Islet precursor cell (in vitro differentiated cells): ENCODE measurements at regions not wholly inside any gene's neighbourhood (a gene's known extent, or its start where the extent isn't known, plus 50 kb on each side); places are given as distances from the start of the nearest gene placed in this dataset.
"Not testable (repeated sequence)": the region's sequence is repeated elsewhere in the genome, so short reads cannot be mapped to it uniquely, and the experiment has no call there.

Experiments
- DNase-seq: peaks from one replicate; pipeline ENCODE4 v3.0.0-alpha.2; 2018

- DNase-seq: no peak
Measured at GRCh38 chr16:9597967-9598730, 506.7 kb downstream of the HAPSTR1 start.

GRCh38 chr16:9598731-9599083, 507.3 kb downstream of the HAPSTR1 start:
- no peak for DNase-seq

DNA sequence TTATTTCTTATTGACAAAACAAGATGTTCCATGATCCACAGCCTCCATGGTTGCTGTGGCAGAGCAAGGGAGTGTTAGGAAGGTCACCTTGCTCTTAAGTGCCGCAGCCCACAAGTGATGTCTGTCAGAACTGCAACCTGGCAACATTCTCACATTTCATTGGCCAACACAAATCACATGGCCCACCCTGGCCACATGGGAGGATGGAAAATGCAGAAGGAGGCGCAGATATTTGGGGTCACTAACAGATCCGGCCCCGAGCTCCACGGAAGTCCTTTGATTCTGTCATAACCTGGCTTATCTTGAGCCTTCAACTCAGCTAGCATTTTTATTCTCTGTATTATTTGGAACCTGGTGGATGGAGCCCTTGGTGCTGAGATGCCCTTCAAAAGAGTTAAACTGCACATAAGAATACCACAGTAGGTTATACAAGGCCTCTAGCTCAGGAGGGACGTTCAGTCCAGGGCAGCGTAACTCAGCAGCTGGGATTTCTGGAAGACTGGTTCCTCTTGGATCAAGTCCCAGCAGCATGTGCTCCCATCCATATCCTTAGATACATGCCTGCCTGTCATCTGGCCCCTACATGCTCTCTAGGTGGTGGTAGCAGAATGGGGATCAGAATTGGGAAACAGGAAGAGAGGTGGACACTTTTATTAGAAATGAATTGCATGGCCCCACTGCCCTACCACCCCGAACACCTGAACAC, 508.1 kb downstream of the HAPSTR1 start:
- DNase-seq: no peak

GRCh38 chr16:9602189-9602588, 510.7 kb downstream of the HAPSTR1 start:
- DNase-seq: peak; percentile 66

DNA sequence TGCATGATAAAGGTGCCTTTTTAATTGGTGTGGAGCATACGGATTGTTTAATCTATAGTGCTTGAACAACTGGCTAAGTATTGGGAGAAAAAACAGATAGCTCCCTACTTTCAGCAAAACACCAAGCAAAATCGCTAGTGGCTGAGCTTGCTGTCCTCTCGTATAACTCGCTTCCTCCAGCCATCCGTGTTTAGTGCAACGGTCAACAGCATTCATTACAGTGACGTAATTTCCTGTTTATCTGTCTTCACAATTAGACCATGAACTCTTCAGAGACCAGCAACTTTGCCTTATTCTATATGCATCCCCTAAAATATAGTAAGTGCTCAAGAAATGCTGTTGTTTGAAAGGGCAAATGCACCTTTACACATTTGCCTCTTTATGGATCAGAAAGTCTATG, 511.9 kb downstream of the HAPSTR1 start:
- DNase-seq: no peak

DNA sequence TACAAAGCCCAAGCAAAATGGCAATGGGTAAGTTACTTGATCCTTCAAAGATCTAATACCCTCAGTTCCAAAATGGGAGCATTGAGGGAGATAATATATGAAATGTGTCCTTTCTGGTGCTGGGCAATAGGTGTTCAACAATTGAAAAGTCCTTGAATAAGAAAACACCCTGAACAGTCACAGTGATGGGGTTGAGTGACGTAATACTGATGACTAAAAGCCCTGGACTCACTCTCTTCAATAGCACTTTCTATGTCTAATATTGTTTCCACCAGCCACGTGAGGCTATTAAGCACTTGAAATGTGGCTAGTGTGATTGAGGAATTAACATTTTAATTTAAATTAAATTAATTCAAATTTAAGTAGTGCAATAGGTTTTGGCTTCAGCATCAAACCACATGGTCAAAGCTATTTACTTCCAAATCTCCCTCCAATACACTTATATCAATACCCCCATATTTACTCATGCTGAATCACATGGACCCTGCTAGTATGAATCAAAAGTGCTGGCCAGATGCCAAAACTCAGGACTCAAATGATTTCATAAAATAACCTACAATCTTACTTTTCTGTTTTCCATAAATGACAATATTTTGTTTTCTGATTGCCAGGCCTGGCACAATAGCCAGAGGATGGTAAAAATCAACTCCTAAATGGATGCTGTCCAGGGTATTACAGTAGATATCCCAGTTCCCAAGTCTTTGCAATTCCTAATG, 516.2 kb downstream of the HAPSTR1 start:
- DNase-seq: no peak

DNA sequence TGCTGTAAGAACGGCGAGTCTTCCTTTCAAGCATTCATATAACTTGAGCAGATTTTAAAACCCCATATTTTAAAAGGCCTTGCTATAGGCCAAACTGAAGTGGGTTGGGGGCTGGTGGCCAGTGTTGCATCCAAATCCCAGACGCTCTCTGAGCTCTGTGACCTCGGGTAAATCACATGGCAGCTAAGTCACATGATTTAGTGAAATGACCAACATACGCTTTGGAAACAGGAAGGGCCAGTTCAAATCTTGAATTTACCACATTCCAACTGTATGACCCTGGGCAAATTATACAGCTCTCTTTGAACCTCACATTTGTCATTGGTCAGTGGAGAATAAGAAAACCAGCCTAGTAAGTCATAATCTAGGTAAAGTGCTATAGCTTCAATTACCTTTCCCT, 519.3 kb downstream of the HAPSTR1 start:
- no peak for DNase-seq

DNA sequence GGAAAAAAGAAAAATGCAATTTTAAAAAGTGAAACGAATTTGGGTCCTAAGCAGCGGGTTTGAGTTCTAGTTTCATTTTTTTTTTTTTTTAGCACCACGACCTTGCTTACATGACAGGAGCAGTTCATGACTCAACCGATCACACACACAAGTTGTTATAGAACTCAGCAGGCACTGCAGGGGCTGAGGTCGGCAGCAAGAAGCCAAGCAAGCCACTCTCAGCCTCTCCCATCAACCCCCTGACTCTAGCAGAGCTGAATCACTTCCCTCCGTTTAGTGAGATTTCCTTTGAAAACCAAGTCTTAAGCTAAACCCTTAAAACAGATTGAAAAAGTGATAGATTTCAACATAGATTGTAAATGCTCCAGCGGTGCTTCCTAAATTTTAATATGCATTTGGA, 520.8 kb downstream of the HAPSTR1 start:
- DNase-seq: peak; percentile 76

DNA sequence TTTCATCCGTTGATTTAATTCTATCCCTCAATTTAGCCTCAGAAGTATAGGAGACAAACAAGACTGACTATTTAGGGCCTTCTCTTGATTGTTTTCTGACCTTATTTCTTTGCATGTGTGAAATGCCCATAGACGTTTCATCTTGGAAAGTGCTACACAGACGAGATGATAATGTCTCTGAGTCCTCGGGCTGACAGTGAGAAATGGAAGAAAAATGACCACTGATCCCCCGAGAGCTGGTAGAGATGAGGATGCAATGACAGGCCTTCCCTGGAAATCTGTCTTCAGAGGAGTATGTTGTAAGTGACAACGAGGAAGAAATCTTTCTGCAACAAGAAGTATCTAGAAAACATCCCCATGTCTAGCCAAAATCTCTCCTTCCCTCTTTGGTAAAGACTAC, 522.9 kb downstream of the HAPSTR1 start:
- DNase-seq: no peak

DNA sequence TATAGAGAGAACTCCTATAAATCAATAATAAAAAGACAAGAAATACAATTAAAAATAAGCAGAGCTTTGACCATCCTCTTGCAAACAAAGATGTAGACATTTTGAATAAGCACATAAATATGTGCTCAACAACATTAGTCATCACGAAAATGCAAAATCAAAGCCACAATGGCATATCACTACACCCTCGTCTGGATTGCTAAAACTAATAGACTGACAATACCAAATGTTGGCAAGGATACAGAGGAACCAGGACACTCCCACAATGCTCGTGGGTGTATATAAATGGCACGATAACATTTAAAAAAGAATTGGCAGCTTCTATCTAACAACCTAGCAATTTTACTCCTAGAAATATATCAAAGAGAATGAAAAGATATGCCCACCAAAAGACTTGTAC, 530.8 kb downstream of the HAPSTR1 start:
- DNase-seq: no peak

DNA sequence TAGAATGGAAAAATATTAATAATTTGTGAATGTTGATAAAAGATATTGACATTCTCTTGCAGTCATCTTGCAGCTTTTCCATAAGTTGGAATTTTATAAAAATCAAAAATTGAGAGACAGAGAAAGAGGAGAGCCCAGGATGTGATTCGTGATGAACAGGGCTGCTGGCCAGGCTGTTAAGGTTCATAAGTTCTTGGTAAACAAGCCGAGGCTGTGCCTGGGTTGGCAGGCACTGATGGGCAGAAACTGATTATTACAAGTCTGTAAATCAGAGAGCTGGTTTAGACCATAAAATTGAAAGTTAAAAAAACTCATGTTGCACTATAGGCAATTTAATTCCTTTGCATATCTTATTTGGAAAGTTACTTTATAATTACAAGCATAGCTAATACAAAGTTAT, 533.7 kb downstream of the HAPSTR1 start:
- DNase-seq: no peak

DNA sequence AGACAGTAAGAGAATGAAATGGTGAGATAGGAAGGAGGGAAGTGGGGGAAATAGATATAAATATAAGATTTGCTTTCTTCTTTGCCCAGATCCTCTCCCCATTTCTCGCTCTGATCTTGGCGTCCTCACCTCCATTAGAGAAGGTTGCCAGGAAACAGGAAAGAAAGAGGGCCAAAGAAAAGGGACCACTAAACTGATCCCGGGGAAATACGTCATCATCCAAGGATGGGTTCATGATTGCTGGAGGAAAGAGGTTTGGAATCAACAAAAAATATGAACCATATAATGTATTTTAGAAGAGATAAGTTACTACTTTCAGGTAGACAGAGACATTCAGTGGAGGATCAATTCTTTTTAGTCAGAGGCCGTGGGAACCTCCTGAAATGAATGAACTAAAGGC, 536.0 kb downstream of the HAPSTR1 start:
- DNase-seq: no peak

GRCh38 chr16:9630119-9630518, 538.7 kb downstream of the HAPSTR1 start:
- DNase-seq: no peak

DNA sequence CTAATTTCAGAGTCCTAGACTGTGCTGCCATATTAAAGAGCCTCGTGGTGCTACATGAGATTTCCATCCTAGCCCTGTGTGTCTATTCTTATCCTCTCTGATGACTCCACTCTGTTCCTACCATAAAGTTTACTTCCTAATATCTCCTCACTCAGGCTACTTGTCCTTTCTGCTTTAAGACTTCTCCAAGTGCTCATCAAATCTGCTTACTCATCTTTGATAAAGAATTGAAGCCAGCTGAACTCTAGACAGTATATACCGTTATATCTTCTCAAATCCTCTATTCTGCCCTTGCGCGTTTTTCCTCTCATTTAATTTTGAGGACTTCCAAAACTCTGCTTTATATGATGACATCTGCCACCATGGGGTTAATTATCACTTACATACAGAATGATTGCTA, 539.5 kb downstream of the HAPSTR1 start:
- no peak for DNase-seq

DNA sequence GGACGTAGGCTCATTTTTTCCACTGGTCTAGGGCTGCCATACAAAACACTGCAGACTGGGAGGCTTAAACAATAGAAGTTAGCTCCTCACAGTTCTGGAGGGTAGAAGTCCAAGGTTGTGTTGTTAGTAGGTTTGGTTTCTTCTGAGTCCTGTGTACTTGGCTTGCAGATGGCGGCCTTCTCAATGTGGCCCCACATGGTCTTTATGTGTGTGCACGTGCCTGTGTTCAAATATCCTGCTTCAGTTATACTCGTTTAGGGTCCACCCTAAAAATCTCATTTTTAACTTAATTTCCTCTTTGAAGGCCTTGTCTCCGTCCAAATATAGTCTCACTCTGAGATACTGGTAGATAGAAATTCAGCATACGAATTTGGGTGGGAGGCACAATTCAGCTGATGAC, 542.4 kb downstream of the HAPSTR1 start:
- DNase-seq: no peak

- not testable (repeated sequence) for DNase-seq
Measured at GRCh38 chr16:9635150-9635720, 543.8 kb downstream of the HAPSTR1 start.

DNA sequence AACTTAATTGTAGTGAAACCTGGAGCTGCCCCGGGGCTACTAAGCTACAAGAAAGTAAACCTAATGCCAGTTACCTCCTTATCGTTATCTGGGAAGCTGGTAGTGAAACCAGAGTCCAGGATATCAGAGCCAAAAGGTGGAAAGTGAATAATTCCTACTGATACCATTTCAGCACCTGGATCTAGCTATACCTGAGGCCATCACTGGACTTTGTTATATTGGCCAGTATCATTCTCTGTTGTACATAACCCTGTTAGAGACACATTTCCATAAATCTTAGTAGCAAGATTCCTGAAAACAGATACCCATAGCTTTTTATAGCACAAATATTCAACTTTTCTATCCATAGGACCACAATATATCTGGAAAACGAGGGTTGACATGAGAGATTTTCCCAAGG, 538.0 kb downstream of the GRIN2A start:
- DNase-seq: no peak

DNA sequence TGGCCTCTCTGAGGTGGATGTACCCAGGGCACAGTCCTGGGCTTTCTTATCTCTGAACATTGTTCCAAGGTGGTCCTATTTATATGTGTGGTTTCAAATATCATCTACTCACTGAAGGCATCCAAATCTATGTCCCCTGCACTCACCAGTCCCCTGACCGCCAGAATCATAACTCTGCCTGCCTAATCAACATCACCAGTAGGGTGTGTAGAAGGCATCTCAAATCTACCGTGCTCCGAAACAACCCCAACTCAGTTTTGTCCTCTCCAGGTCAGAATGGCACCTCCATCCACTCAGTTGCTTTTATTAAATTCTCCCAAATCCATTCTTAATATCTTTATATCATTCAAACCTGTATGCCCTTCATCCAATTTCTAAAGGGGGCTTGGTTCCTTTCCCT, 536.3 kb downstream of the GRIN2A start:
- DNase-seq: no peak

GRCh38 chr16:9647981-9648701, 534.1 kb downstream of the GRIN2A start:
- DNase-seq: no peak

DNA sequence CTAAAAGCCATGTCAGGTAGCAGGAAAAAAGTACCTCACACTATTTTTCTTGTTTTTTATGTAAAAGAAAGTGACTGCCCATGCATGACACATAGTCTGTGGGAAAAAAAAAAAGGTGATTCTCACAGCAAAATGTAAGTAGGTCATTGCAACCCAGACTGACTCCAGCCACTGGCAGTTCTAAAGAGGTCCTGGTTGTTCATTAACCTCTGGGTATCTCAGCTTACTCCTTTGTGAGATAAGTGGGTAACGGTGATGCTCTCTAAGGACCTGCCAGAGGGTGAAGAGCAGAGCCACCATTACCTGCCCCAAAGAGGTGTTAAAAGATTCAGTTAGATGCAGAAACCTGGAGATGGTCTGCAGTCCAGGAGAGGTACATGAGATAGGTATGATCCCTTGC, 531.9 kb downstream of the GRIN2A start:
- no peak for DNase-seq

- peak; percentile 5 for DNase-seq
Measured at GRCh38 chr16:9655051-9655450, 527.2 kb downstream of the GRIN2A start.

DNA sequence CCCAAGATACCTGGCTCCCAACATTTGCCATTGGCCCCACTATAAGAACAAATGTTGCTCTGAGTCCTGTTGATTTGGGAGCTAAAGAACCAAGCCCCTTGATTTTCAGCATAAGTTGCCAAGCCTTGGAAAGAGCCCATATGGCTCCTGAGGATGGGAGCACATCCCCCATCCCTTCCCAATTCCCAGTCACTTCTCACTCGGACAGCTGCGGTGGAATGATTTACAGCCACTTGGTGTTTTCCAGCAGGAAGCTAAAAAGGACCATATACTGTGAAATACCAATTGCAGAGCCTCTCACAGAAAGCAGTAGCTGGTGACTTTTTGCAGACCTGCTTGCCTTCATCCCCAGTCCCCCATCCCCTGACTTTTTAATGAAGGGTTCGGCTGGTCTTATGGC, 524.6 kb downstream of the GRIN2A start:
- no peak for DNase-seq

DNA sequence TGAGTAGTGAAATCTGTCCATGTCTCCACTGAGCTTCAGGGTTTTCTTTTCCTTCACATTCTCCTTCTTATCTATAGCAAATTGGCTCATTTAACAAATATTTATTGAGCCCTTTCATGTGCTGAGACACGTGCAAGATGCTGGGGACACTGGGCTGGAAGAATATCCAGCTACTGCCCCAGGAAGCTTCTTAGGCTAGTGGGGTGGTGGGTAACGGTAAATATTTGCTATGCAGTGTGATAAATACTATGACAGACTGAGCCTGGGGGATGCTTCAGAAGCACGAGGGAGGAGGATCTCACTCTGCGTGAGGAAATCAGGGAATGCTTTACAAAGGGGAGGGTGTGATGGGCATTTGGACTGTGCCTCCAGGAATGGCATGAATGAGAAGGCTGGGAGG, 524.1 kb downstream of the GRIN2A start:
- no peak for DNase-seq
